GM12878 (cell line): ENCODE measurements at regions not wholly inside any gene's neighbourhood (a gene's known extent, or its start where the extent isn't known, plus 50 kb on each side); places are given as distances from the start of the nearest gene placed in this dataset.

Experiments used
- ATAC-seq: fragments of 200-7000 bp; cut with Tn5 transposase; 3 replicates; pipeline ENCODE4 v1.9.1; 2020; ENCODE audit warnings: mild to moderate bottlenecking, moderate library complexity
- BruUV-seq: library from RNA; stranded (reverse); fragments of 400-500 nt; replicated peaks from 2 replicates; lab custom pipeline; 2021; lab: Mats Ljungman, UMichigan
- CTCF ChIA-PET: fragments of 300-600 bp; sonication (Branson Sonifier 250); formaldehyde crosslinking; extraction: SDS; loops from one replicate; lab custom pipeline; 2021; ENCODE audit warnings: inconsistent platforms; lab: Yijun Ruan, JAX
- POLR2A ChIA-PET: fragments of 350-600 bp; formaldehyde crosslinking; extraction: SDS; loops from one replicate; lab custom pipeline; 2021; ENCODE audit warnings: inconsistent platforms; lab: Charles Lee
- RAD21 ChIA-PET: fragments of 300-600 bp; sonication (Branson Sonifier 250); formaldehyde crosslinking; loops from one replicate; lab custom pipeline; 2023; ENCODE audit warnings: antibody characterized with exemption; ENCODE audit not compliant: unreplicated experiment; lab: Charles Lee
- SMC1A ChIA-PET: fragments of 300-600 bp; sonication (Branson Sonifier 250); formaldehyde crosslinking; loops from one replicate; lab custom pipeline; 2023; ENCODE audit not compliant: unreplicated experiment, uncharacterized antibody; lab: Charles Lee
- DNase-seq: peaks from one replicate; pipeline ENCODE4 v3.0.0-alpha.2; 2011; ENCODE audit warnings: low read depth, low spot score
- FAIRE-seq: peaks from 3 replicates; lab custom pipeline; 2011; peaks lifted over from hg19 to GRCh38; lab: Jason Lieb, UNC
- H2AFZ ChIP-seq: 2 replicates; pipeline ENCODE4 v1.6.0; 2011; ENCODE audit warnings: low read depth, low read length, control low read depth; ENCODE audit not compliant: control insufficient read depth
- H3K27ac ChIP-seq: 2 replicates; pipeline ENCODE4 v1.5.1; 2011; ENCODE audit warnings: control low read depth; ENCODE audit not compliant: control insufficient read depth, insufficient read depth
- H3K27me3 ChIP-seq, 2 experiments: replicated peaks in 1 of 2; 2 replicates each; pipeline versions ENCODE4 v1.6.0 to v1.6.1; 2011; ENCODE audit warnings: low read length in 1 of 2; ENCODE audit not compliant: control insufficient read depth in 2 of 2, insufficient read depth in 2 of 2
- H3K36me3 ChIP-seq, 2 experiments: 2 replicates each; pipeline ENCODE4 v1.5.1; 2011; ENCODE audit warnings: low read length in 1 of 2; ENCODE audit not compliant: control insufficient read depth in 2 of 2, insufficient read depth in 2 of 2
- H3K4me1 ChIP-seq: 2 replicates; pipeline ENCODE4 v1.6.1; 2011; ENCODE audit warnings: mild to moderate bottlenecking, low read length, moderate library complexity, mixed read lengths; ENCODE audit not compliant: control insufficient read depth, insufficient read depth
- H3K4me2 ChIP-seq: 2 replicates; pipeline ENCODE4 v1.6.0; 2011; ENCODE audit warnings: control low read depth; ENCODE audit not compliant: control insufficient read depth, insufficient read depth
- H3K4me3 ChIP-seq: fragments of 200-600 bp; sonication (generic); 2 replicates; pipeline ENCODE4 v1.5.1; 2016
- H3K79me2 ChIP-seq: 2 replicates; pipeline ENCODE4 v1.6.0; 2011; ENCODE audit warnings: low read length; ENCODE audit not compliant: control insufficient read depth, insufficient read depth
- H3K9ac ChIP-seq: 2 replicates; pipeline ENCODE4 v1.8.0; 2011; ENCODE audit warnings: low read length, control low read depth, mixed read lengths; ENCODE audit not compliant: control insufficient read depth, insufficient read depth
- H3K9me3 ChIP-seq: replicated peaks from 3 replicates; pipeline ENCODE4 v1.5.1; 2011; ENCODE audit warnings: mild to moderate bottlenecking, low read length; ENCODE audit not compliant: control insufficient read depth, insufficient read depth
- H4K20me1 ChIP-seq: 2 replicates; pipeline ENCODE4 v1.6.0; 2011; ENCODE audit not compliant: control insufficient read depth, insufficient read depth
- GABPA ChIP-seq: IDR thresholded peaks from 2 replicates; pipeline ENCODE4 v1.6.1; 2014; ENCODE audit warnings: antibody characterized with exemption, low read depth, mild to moderate bottlenecking, inconsistent platforms
- IKZF2 ChIP-seq, 2 experiments: fragments of 450-650 bp; IDR thresholded peaks; 2 replicates each; pipeline ENCODE4 v1.6.1; 2017; ENCODE audit warnings: mild to moderate bottlenecking in 2 of 2, moderate library complexity in 2 of 2
- MTA3 ChIP-seq: IDR thresholded peaks from 2 replicates; pipeline ENCODE4 v1.6.1; 2012; ENCODE audit warnings: low read length, inconsistent platforms, borderline replicate concordance
- whole genome bisulfite sequencing: methylation state at CpG from one replicate; pipeline ENCODE4 v1.1.6; 2016; ENCODE audit warnings: low lambda C conversion rate; ENCODE audit not compliant: insufficient replicate concordance, insufficient coverage; ENCODE audit errors: missing lambda C conversion rate; 5-methylcytosine and 5-hydroxymethylcytosine counted together
- in situ Hi-C: fragments of 300-500 bp; cut with MboI; formaldehyde crosslinking; loops from 9 replicates; pipeline ENCODE4 v1.14.3; 2018; ENCODE audit warnings: mixed read lengths
- intact Hi-C: fragments of 100-400 bp; cut with micrococcal nuclease; formaldehyde crosslinking; loops from one replicate; pipeline ENCODE4 v1.14.2; 2022; ENCODE audit not compliant: unreplicated experiment
- TF ChIP-seq, protein P1 (sequence below): IDR thresholded peaks from 2 replicates; pipeline ENCODE4 v1.6.1; 2011; ENCODE audit warnings: borderline replicate concordance, low read depth, mild to moderate bottlenecking, moderate library complexity, low read length; ENCODE audit not compliant: insufficient read depth, poor library complexity, severe bottlenecking

DNA sequence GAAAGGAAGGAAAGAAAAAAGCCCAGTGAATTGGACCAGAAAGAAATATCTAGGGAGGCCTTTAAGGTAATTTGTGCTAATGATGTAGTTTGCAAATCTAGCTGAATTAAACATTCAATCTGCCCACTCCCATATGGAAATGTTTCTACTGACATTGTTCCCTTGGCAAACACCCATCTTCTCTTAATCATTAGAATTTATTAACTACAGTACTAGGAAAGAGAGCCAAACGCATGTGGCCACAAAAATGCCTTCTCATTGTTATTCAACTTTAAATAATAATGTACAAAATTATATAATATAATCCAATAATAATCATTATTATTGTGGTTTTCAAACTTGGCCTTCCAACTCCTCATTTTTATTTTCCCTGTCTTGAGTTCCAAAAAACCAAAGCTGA, 234.7 kb downstream of the NHLRC3 start:
- ChIA-PET RAD21 (interaction anchor here (1.1 to 3.9 kb wide), 3 partner anchors 338 to 343 kb away, joined by 3 to 48 read pairs (median 19); no protein-coding TSS in a partner anchor), CTCF (interaction anchor here (0.9 to 4.6 kb wide), 9 partner anchors 10 to 343 kb away, joined by 3 to 63 read pairs (median 5); no protein-coding TSS in a partner anchor), SMC1A (interaction anchor here (0.9 to 4.0 kb wide), 7 partner anchors 12 to 343 kb away, joined by 4 to 49 read pairs (median 8); no protein-coding TSS in a partner anchor), POLR2A (no interaction called here)
- no peak overlapping the region for H3K27ac ChIP-seq
- H3K36me3 ChIP-seq = no peaks in the 10 kb centered on the region
- no peaks in the 10 kb centered on the region for H3K79me2 ChIP-seq
- H4K20me1 ChIP-seq = no peaks in the 10 kb centered on the region; the same call in 1 of the 2 replicates
- intact Hi-C loops = no loop called here
- no peak for FAIRE-seq
- H3K9ac ChIP-seq = no peak overlapping the region
- H2AFZ ChIP-seq = no peak overlapping the region
- no peak overlapping the region for H3K4me2 ChIP-seq
- no peaks in the 10 kb centered on the region for H3K4me1 ChIP-seq
- no TSS peak for BruUV-seq
- TF ChIP-seq MTA3 = no peak
- TF ChIP-seq IKZF2 (IDR thresholded peaks at IDR 0.05) = no peak
- no peak for TF ChIP-seq GABPA
- TF ChIP-seq, protein P1, sequence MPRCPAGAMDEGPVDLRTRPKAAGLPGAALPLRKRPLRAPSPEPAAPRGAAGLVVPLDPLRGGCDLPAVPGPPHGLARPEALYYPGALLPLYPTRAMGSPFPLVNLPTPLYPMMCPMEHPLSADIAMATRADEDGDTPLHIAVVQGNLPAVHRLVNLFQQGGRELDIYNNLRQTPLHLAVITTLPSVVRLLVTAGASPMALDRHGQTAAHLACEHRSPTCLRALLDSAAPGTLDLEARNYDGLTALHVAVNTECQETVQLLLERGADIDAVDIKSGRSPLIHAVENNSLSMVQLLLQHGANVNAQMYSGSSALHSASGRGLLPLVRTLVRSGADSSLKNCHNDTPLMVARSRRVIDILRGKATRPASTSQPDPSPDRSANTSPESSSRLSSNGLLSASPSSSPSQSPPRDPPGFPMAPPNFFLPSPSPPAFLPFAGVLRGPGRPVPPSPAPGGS = no peak
- ATAC-seq = no peak
- H3K9me3 ChIP-seq = no peaks in the 10 kb centered on the region
- no peaks in the 10 kb centered on the region for H3K27me3 ChIP-seq
- no peak overlapping the region for H3K4me3 ChIP-seq
- no peak for DNase-seq
- WGBS = 29% methylated on average over 1 of the region's 1 CpG
- in situ Hi-C loops = no loop called here
